ENCODE measurements at regions not wholly inside any gene's neighbourhood (a gene's known extent, or its start where the extent isn't known, plus 50 kb on each side); places are given as distances from the start of the nearest gene placed in this dataset.

- TF ChIP-seq ARID2 (CRISPR knock-in tag; IDR thresholded peaks at IDR 0.05; ENCODE audit: borderline replicate concordance), result no peak
- no peak for TF ChIP-seq DPF2 (CRISPR knock-in tag; IDR thresholded peaks at IDR 0.05; ENCODE audit: borderline replicate concordance, low read depth)
Measured at GRCh38 chr5:167945542-167946384, 345.7 kb upstream of the WWC1 start (continued).

- CTCF ChIA-PET (ENCODE audit: low intra/inter-chr PET ratio, low total read pairs), result no interaction called here
- no peaks in the 10 kb centered on the region for H3K79me2 ChIP-seq (ENCODE audit: insufficient read depth, low read length)
- FAIRE-seq (no peak), DNase-seq (ENCODE audit: low spot score) (no peak), ATAC-seq (no peak)
- peaks cover 0 to 3% of the 10 kb centered on the region in 2 experiments; a peak in 1 of 5 replicates for H3K27me3 ChIP-seq (ENCODE audit: control insufficient read depth in 1 of 2, insufficient read depth in 2 of 2, low read length in 2 of 2)
- intact Hi-C loops (cut with micrococcal nuclease; ENCODE audit: unreplicated experiment), result no loop called here
- no peaks in the 10 kb centered on the region for H3K9me3 ChIP-seq (ENCODE audit: low read length)
- no peak overlapping the region for H3K4me2 ChIP-seq (ENCODE audit: low read depth, low read length)
- no peak overlapping the region for H2AFZ ChIP-seq (ENCODE audit: low read length)
- H4K20me1 ChIP-seq (ENCODE audit: insufficient read depth, low read length), result no peaks in the 10 kb centered on the region
- in situ Hi-C loops (cut with HindIII; ENCODE audit: extremely low pct_ligation_motif_present, low pct_unique_long_range_greater_than_20kb), result no loop called here
- BruUV-seq (replicated peaks), result no TSS peak
- no peaks in the 10 kb centered on the region for H3K4me1 ChIP-seq (ENCODE audit: insufficient read depth, low read length)
- H3K27ac ChIP-seq (ENCODE audit: extremely low read length, insufficient read depth, low read length), result no peak overlapping the region
- POLR2A ChIA-PET, result no interaction called here
- no peak overlapping the region for H3K9ac ChIP-seq (ENCODE audit: insufficient read depth, low read depth, low read length)
- H3K36me3 ChIP-seq (replicated peaks in 1 of 2; ENCODE audit: control insufficient read depth in 1 of 2, insufficient read depth in 2 of 2, low read length in 2 of 2), result no peaks in the 10 kb centered on the region
- WGBS (ENCODE audit: low lambda C conversion rate), result 6% methylated on average over 1 of the region's 1 CpG
- H3K4me3 ChIP-seq (replicated peaks in 1 of 3; ENCODE audit: insufficient read depth in 1 of 3, low read depth in 2 of 3, low read length in 3 of 3), result no peak overlapping the region
- TF ChIP-seq IRF2 (CRISPR knock-in tag; IDR thresholded peaks at IDR 0.05), result no peak
- TF ChIP-seq, protein P1, sequence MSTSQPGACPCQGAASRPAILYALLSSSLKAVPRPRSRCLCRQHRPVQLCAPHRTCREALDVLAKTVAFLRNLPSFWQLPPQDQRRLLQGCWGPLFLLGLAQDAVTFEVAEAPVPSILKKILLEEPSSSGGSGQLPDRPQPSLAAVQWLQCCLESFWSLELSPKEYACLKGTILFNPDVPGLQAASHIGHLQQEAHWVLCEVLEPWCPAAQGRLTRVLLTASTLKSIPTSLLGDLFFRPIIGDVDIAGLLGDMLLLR (CRISPR knock-in tag; IDR thresholded peaks at IDR 0.05), result no peak
- TF ChIP-seq ZNF431 (CRISPR knock-in tag; IDR thresholded peaks at IDR 0.05; ENCODE audit: borderline replicate concordance, low read depth), result no peak
- TF ChIP-seq HNF1A (IDR thresholded peaks at IDR 0.05; ENCODE audit: low read depth), result no peak
- TF ChIP-seq HNF1A (CRISPR knock-in tag; IDR thresholded peaks at IDR 0.05; ENCODE audit: borderline replicate concordance), result no peak
- TF ChIP-seq, protein P2, sequence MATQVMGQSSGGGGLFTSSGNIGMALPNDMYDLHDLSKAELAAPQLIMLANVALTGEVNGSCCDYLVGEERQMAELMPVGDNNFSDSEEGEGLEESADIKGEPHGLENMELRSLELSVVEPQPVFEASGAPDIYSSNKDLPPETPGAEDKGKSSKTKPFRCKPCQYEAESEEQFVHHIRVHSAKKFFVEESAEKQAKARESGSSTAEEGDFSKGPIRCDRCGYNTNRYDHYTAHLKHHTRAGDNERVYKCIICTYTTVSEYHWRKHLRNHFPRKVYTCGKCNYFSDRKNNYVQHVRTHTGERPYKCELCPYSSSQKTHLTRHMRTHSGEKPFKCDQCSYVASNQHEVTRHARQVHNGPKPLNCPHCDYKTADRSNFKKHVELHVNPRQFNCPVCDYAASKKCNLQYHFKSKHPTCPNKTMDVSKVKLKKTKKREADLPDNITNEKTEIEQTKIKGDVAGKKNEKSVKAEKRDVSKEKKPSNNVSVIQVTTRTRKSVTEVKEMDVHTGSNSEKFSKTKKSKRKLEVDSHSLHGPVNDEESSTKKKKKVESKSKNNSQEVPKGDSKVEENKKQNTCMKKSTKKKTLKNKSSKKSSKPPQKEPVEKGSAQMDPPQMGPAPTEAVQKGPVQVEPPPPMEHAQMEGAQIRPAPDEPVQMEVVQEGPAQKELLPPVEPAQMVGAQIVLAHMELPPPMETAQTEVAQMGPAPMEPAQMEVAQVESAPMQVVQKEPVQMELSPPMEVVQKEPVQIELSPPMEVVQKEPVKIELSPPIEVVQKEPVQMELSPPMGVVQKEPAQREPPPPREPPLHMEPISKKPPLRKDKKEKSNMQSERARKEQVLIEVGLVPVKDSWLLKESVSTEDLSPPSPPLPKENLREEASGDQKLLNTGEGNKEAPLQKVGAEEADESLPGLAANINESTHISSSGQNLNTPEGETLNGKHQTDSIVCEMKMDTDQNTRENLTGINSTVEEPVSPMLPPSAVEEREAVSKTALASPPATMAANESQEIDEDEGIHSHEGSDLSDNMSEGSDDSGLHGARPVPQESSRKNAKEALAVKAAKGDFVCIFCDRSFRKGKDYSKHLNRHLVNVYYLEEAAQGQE (IDR thresholded peaks at IDR 0.05; ENCODE audit: borderline replicate concordance in 1 of 2, low read depth in 1 of 2, low read length in 2 of 2), result no peak
- TF ChIP-seq, protein P3, sequence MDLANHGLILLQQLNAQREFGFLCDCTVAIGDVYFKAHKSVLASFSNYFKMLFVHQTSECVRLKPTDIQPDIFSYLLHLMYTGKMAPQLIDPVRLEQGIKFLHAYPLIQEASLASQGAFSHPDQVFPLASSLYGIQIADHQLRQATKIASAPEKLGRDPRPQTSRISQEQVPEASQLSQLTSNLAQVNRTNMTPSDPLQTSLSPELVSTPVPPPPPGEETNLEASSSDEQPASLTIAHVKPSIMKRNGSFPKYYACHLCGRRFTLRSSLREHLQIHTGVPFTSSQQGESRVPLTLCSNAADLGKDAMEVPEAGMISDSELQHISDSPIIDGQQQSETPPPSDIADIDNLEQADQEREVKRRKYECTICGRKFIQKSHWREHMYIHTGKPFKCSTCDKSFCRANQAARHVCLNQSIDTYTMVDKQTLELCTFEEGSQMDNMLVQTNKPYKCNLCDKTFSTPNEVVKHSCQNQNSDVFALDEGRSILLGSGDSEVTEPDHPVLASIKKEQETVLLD (CRISPR knock-in tag; IDR thresholded peaks at IDR 0.05; ENCODE audit: low read depth), result no peak
- no peak for TF ChIP-seq LBX2 (CRISPR knock-in tag; IDR thresholded peaks at IDR 0.05; ENCODE audit: borderline replicate concordance)
Measured at GRCh38 chr5:167947306-167947705, 344.1 kb upstream of the WWC1 start.
